Psoas muscle (tissue), 7 donors: ENCODE measurements at regions not wholly inside any gene's neighbourhood (a gene's known extent, or its start where the extent isn't known, plus 50 kb on each side); places are given as distances from the start of the nearest gene placed in this dataset.

Experiments
- ATAC-seq, 4 donors: fragments of 200-7000 bp; cut with Tn5 transposase; one replicate each; pipeline ENCODE4 v1.9.1; 2020; ENCODE audit warnings: moderate library complexity in 3 of 4, mild to moderate bottlenecking in 2 of 4
- DNase-seq, 2 donors: peaks; one replicate each; pipeline ENCODE4 v3.0.0-alpha.2; 2020
- H3K27ac ChIP-seq: fragments of 200-600 bp; one replicate; pipeline ENCODE4 v1.8.0; 2022
- H3K27me3 ChIP-seq, 3 donors: fragments of 200-600 bp in 1 of 3; one replicate each; pipeline versions ENCODE4 v1.6.1 to v1.8.0; 2013 to 2022; ENCODE audit warnings: low read length in 2 of 3, mild to moderate bottlenecking in 2 of 3, moderate library complexity in 1 of 3; ENCODE audit not compliant: insufficient read depth in 3 of 3
- H3K36me3 ChIP-seq, 2 donors: fragments of 200-600 bp in 1 of 2; one replicate each; pipeline versions ENCODE4 v1.6.1 to v1.8.0; 2013 to 2022; ENCODE audit warnings: low read depth in 1 of 2, mild to moderate bottlenecking in 1 of 2, moderate library complexity in 1 of 2; ENCODE audit not compliant: insufficient read depth in 1 of 2
- H3K4me1 ChIP-seq: fragments of 200-600 bp; one replicate; pipeline ENCODE4 v1.8.0; 2022
- H3K4me3 ChIP-seq: fragments of 200-600 bp; one replicate; pipeline ENCODE4 v1.8.0; 2022; ENCODE audit warnings: mild to moderate bottlenecking
- H3K9me3 ChIP-seq: fragments of 200-600 bp; one replicate; pipeline ENCODE4 v1.8.0; 2022
- CTCF ChIP-seq: fragments of 200-600 bp; IDR thresholded peaks from one replicate; pipeline ENCODE4 v1.8.0; 2022; ENCODE audit warnings: antibody characterized with exemption
- WGBS, 3 donors: extraction: QIAGEN DNeasy Blood & Tissue Kit; methylation state at CpG; one replicate each; pipeline versions ENCODE4 v1.1.6 to v1.1.7; 2013; 5-methylcytosine and 5-hydroxymethylcytosine counted together
- intact Hi-C, 2 donors: fragments of 100-400 bp; cut with DNase I; formaldehyde crosslinking; loops; one replicate each; pipeline versions ENCODE4 v1.11.0 to v1.14.2; 2022
- donor health status: healthy with polysubstance abuse.
- donor health status: DM: no; HTN: no; CAD: no; lungs with moderate emphysema.
- donor health status: Bipolar disorder and iron deficiency.
- donor health status: healthy.
- donor health status: DM: yes; HTN: yes; CAD: no.
- donor health status: DM: no; HTN: no; CAD: no.
- donor health status: DM: yes; HTN: yes; CAD: no.

DNA sequence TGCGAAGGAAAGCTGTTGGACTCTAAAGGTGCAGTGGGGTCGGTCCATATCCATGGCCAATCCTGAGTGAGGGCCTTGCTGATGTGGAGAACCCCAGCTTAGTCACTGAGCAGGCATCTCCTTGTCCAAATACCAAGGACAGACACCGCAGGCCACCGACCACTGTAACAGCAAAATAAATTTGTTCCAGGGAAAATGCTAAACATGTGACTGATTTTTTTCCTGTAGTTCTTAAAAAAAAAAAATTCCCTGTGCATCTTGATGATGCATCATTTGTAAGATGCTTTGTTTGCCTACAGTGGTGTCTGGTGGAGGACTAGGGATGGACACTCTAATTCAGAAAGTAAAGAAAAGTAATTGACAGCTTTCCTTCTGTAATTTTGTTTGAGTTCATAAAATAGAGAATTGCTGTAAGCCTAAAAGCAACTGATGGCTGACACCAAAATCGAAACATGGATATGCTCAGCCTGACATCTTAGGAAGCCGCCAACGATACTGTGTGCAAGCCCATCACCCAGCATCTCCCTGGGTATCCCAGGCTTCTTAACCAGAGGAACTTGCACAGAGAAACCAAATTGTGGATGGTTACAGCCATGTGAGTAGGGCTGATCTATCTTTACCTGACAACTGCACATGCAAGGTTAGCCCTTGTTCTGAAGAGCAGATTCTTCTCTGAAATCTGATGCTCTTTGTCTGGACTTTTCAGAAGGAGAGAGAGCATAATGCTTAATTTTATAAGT, 188.6 kb downstream of the ARL4C start:
- Histone ChIP-seq H3K4me1 (no peaks in the 10 kb centered on the region), H3K27me3 (peaks cover 0 to 2% (median 0%) of the 10 kb centered on the region in 3 donors), H3K4me3 (no peak overlapping the region), H3K9me3 (no peaks in the 10 kb centered on the region), H3K36me3 (no peaks in the 10 kb centered on the region), H3K27ac (no peak overlapping the region)
- no peak for TF ChIP-seq CTCF
- intact Hi-C loops: no loop called here
- DNase-seq (no peak), ATAC-seq (no peak)
- 81 to 88% (median 82%) methylated on average over 7 of the region's 7 CpGs for WGBS, 3 donors

DNA sequence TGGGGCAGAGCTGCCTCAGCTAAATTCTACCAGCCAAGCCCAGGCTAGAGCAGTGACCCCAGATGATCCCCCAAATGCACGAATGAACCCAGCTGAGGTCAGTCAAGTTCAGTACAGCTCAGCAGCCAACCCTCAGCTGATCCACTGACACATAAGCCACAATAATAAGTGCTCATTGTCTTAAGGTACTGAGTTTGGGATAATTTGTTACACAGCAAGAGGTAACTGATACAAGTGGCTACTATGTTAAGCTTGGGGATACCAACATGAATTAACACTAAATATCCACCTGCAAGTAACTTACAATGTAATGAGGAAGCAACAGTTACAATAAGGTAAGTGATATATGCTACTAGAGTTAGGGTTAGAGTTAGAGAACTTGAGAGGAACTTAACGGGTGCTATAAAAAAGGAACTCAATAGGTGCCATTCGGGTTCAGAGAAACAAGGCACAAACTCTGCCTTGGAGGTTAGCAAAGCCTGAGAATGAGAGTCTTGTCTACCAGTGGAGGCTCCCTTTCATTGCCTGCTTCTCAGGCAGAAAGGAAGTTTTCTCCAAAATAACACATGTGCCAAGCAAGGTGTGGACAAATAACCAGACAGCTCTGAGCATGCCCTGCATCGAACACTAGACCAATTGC, 189.4 kb downstream of the ARL4C start:
- Histone ChIP-seq H3K27me3 (peaks cover 0 to 2% (median 0%) of the 10 kb centered on the region in 3 donors), H3K36me3 (no peaks in the 10 kb centered on the region), H3K4me1 (no peaks in the 10 kb centered on the region), H3K27ac (no peak overlapping the region), H3K9me3 (no peaks in the 10 kb centered on the region), H3K4me3 (no peak overlapping the region)
- no peak for TF ChIP-seq CTCF
- intact Hi-C loops: no loop called here
- ATAC-seq (no peak), DNase-seq (no peak)
- WGBS, 3 donors: 83 to 93% (median 85%) methylated on average over 4 of the region's 4 CpGs

GRCh38 chr2:234306426-234307173, 190.3 kb downstream of the ARL4C start:
- TF ChIP-seq CTCF: no peak
- H3K27me3 ChIP-seq: peaks cover 0 to 2% (median 0%) of the 10 kb centered on the region in 3 donors
- intact Hi-C loops: no loop called here
- DNase-seq: no peak
- H3K36me3 ChIP-seq: no peaks in the 10 kb centered on the region
- no peak overlapping the region for H3K4me3 ChIP-seq
- 77 to 82% (median 80%) methylated on average over 9 of the region's 9 CpGs for WGBS, 3 donors
- no peaks in the 10 kb centered on the region for H3K4me1 ChIP-seq
- H3K27ac ChIP-seq: no peak overlapping the region
- no peaks in the 10 kb centered on the region for H3K9me3 ChIP-seq
- no peak for ATAC-seq

DNA sequence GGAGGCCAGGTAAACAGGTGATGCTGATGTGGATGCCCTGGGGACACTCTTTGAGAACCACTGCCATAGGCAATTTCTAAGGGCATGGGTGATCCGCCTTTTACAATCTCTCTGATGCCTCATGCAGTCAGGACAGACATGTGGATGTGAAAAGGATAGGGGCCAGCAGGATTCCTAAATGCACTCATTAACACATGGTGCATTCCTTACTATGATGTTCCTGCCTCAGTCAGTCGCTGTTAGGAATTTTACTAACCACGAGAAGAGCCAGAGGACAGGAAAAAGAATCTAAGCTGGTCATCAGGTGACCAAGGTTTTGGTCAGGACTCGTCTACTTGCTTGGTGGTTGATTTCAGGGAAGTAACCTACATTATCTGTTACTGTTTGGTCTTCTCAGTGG, 191.0 kb downstream of the ARL4C start:
- DNase-seq (no peak), ATAC-seq (no peak)
- no peaks in the 10 kb centered on the region for H3K36me3 ChIP-seq
- no peak for TF ChIP-seq CTCF
- 62 to 66% (median 63%) methylated on average over 4 of the region's 4 CpGs for WGBS, 3 donors
- H3K27me3 ChIP-seq: peaks cover 0 to 2% (median 0%) of the 10 kb centered on the region in 3 donors
- intact Hi-C loops: no loop called here
- no peak overlapping the region for H3K27ac ChIP-seq
- H3K9me3 ChIP-seq: no peaks in the 10 kb centered on the region
- H3K4me3 ChIP-seq: no peak overlapping the region
- no peaks in the 10 kb centered on the region for H3K4me1 ChIP-seq
